Lung (tissue), 11 donors: ENCODE measurements at regions not wholly inside any gene's neighbourhood (a gene's known extent, or its start where the extent isn't known, plus 50 kb on each side); places are given as distances from the start of the nearest gene placed in this dataset.
A peak's percentile ranks its signal among the peaks of the same experiment; 100 is the strongest.

Experiments used
- ATAC-seq: fragments of 200-7000 bp; cut with Tn5 transposase; one replicate; pipeline ENCODE4 v1.9.1; 2020; ENCODE audit warnings: moderate number of reproducible peaks; ENCODE audit not compliant: insufficient read depth, low FRiP score
- DNase-seq, 3 donors: peaks; one replicate each; pipeline ENCODE4 v3.0.0-alpha.2; 2013 to 2017
- H3K27ac ChIP-seq, 2 donors: one replicate each; pipeline ENCODE4 v1.5.1; 2013; ENCODE audit warnings: mild to moderate bottlenecking in 2 of 2, moderate library complexity in 2 of 2, control low read depth in 1 of 2, inconsistent platforms in 1 of 2, low read depth in 1 of 2, low read length in 1 of 2
- H3K27me3 ChIP-seq, 3 donors: one replicate each; pipeline ENCODE4 v1.5.1; 2013; ENCODE audit warnings: low read length in 2 of 3; ENCODE audit not compliant: control insufficient read depth in 3 of 3, insufficient read depth in 3 of 3
- H3K36me3 ChIP-seq, 4 donors: one replicate each; pipeline ENCODE4 v1.5.1; 2013; ENCODE audit warnings: low read length in 4 of 4, mild to moderate bottlenecking in 1 of 4, moderate library complexity in 1 of 4; ENCODE audit not compliant: control insufficient read depth in 4 of 4, insufficient read depth in 4 of 4
- H3K4me1 ChIP-seq, 5 donors: one replicate each; pipeline ENCODE4 v1.5.1; 2013; ENCODE audit warnings: low read length in 5 of 5, mild to moderate bottlenecking in 2 of 5, moderate library complexity in 1 of 5; ENCODE audit not compliant: control insufficient read depth in 5 of 5, insufficient read depth in 5 of 5
- H3K4me3 ChIP-seq: one replicate; pipeline ENCODE4 v1.5.1; 2013; ENCODE audit warnings: mild to moderate bottlenecking, control low read depth, moderate library complexity
- H3K9ac ChIP-seq, 2 donors: one replicate each; pipeline ENCODE4 v1.5.1; 2013; ENCODE audit warnings: low read length in 2 of 2, control low read depth in 1 of 2; ENCODE audit not compliant: insufficient read depth in 1 of 2
- H3K9me3 ChIP-seq, 4 donors: one replicate each; pipeline ENCODE4 v1.5.1; 2013; ENCODE audit warnings: low read length in 3 of 4, mild to moderate bottlenecking in 1 of 4, moderate library complexity in 1 of 4; ENCODE audit not compliant: control insufficient read depth in 4 of 4, insufficient read depth in 3 of 4
- CTCF ChIP-seq: IDR thresholded peaks from 2 replicates; pipeline ENCODE4 v1.5.1; 2012; ENCODE audit warnings: mild to moderate bottlenecking; ENCODE audit errors: control extremely low read depth, extremely low read depth
- WGBS, 2 donors: extraction: QIAGEN DNeasy Blood & Tissue Kit; methylation state at CpG; one replicate each; pipeline ENCODE4 v1.1.7; 2013; 5-methylcytosine and 5-hydroxymethylcytosine counted together
- donor health status: control.
- donor health status: control.
- donor health status: Bipolar disorder and iron deficiency.
- donor health status: healthy.
- donor health status: DM: yes; HTN: yes; CAD: no.

DNA sequence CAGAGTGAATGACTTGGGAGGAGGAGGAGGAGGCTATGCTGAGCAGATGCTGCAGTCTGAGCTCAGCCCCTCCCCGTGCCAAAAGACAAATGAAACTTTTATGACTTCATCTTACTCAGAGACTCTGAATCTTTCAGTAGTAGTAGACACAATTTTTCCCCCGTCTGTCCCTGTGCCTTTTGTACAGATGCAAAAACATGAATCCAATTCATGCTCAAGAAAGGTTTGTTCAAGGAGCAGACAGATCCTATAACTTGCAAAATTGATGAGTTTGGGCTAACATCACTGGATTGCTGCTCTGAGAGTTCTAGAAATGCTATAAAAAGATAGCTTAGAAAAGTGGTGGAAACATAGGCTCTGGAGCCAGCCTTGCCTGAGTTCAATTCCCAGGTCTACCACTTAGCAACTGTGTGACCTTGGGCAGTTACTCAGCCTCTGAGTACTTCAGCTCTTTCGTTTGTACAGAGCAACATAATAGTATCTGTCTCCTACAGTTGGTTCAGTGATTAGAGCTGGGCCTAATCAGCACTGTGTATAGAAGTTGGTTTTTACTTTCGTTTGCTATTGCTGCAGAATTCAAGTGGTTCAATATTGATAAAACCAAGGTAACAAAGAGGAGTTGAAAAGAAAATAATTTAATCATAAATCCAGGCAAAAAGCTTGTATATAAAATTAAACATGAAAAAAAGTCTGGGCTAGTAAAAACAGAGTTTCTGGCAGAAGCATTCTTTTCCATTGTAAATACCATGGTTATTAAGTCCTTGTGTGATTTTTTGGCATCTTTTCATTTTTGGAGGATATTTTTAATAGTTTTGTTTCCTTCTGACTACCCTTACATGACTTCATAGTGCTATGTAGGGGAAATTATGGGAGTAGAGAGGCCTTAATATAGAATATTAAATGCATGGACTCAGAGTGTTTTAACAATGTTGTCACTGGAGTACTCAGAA, 174.2 kb upstream of the ZNF32 start:
- ATAC-seq (no peak), DNase-seq (peak in 2 of 3 donors; percentile 35 to 61)
- Histone ChIP-seq H3K4me3 (no peak overlapping the region), H3K4me1 (peaks cover 0 to 6% (median 5%) of the 10 kb centered on the region in 5 donors), H3K9me3 (peaks cover 0 to 3% (median 0%) of the 10 kb centered on the region in 4 donors), H3K36me3 (no peaks in the 10 kb centered on the region), H3K27me3 (no peaks in the 10 kb centered on the region), H3K27ac (no peak overlapping the region), H3K9ac (no peak overlapping the region)
- no peak for TF ChIP-seq CTCF
- WGBS, 2 donors, result 67 to 82% methylated on average over 4 of the region's 4 CpGs

DNA sequence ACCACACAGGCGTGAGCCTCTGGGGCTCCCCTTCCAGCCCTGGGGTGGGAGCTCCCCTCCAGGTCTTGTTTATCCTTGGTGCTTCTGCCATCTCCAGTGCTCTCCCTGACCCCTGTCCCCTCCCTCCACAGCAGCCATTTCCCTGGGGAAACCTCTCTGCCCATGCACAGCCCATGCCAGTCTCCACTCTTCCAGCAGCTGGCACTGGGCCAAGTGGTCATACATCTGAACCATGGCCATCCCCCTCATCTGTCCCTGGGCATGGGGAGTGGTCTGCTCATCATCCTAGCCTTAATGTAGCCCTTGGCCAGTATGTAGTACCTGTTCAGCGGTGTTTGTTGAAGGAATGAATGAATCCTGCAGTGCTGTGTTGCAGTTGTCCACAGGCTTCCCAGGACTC, 172.4 kb upstream of the ZNF32 start:
- Histone ChIP-seq H3K27me3 (no peaks in the 10 kb centered on the region), H3K9me3 (peaks cover 0 to 2% (median 0%) of the 10 kb centered on the region in 4 donors), H3K4me3 (no peak overlapping the region), H3K36me3 (no peaks in the 10 kb centered on the region), H3K27ac (no peak overlapping the region), H3K4me1 (peaks cover 0 to 15% (median 5%) of the 10 kb centered on the region in 5 donors), H3K9ac (no peak overlapping the region)
- 76 to 86% methylated on average over 2 of the region's 2 CpGs for WGBS, 2 donors
- no peak for TF ChIP-seq CTCF
- DNase-seq (no peak), ATAC-seq (no peak)

DNA sequence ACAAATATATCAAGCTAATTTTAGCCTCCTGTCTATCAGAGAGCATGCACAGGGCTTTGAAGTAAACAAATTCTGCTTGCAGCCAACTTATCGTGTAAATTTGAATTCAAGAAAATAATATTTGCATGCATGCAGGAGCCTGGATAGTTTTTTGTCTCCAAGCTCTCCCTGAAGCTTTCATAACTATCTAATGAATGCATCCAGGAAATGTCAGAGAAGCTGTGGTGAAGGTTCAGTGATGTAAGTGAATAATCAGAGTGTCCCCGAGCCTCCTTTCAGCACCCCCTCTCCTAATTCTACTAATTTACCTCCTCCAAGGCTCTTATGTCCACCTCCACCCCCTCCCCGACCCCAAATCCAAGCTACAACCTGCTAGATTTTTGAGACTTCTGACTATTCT, 172.0 kb upstream of the ZNF32 start:
- Histone ChIP-seq H3K9me3 (peaks cover 0 to 2% (median 0%) of the 10 kb centered on the region in 4 donors), H3K27ac (no peak overlapping the region), H3K36me3 (no peaks in the 10 kb centered on the region), H3K4me1 (peaks cover 0 to 17% (median 4%) of the 10 kb centered on the region in 5 donors), H3K9ac (no peak overlapping the region), H3K27me3 (no peaks in the 10 kb centered on the region), H3K4me3 (no peak overlapping the region)
- no peak for TF ChIP-seq CTCF
- ATAC-seq (no peak), DNase-seq (no peak)
- 85 to 91% methylated on average over 3 of the region's 3 CpGs for WGBS, 2 donors
